Ascending aorta (tissue), 2 donors: ENCODE measurements at regions not wholly inside any gene's neighbourhood (a gene's known extent, or its start where the extent isn't known, plus 50 kb on each side); places are given as distances from the start of the nearest gene placed in this dataset.

Source experiments
- DNase-seq, 2 donors: peaks; one replicate each; pipeline ENCODE4 v3.0.0-alpha.2; 2019; ENCODE audit warnings: low spot score in 2 of 2
- H3K27ac ChIP-seq, 2 donors: fragments of 200-600 bp; sonication (generic); one replicate each; pipeline ENCODE4 v1.5.1; 2016 to 2017; ENCODE audit warnings: mild to moderate bottlenecking in 1 of 2
- H3K27me3 ChIP-seq: fragments of 200-600 bp; sonication (generic); one replicate; pipeline ENCODE4 v1.5.1; 2017
- H3K36me3 ChIP-seq, 2 donors: fragments of 200-600 bp; sonication (generic); one replicate each; pipeline ENCODE4 v1.5.1; 2016
- H3K4me1 ChIP-seq, 2 donors: fragments of 200-600 bp; sonication (generic); one replicate each; pipeline ENCODE4 v1.5.1; 2016 to 2017; ENCODE audit warnings: mild to moderate bottlenecking in 1 of 2
- H3K4me3 ChIP-seq, 2 donors: fragments of 200-600 bp; sonication (generic); one replicate each; pipeline ENCODE4 v1.5.1; 2016 to 2017; ENCODE audit warnings: mild to moderate bottlenecking in 1 of 2
- H3K9me3 ChIP-seq, 2 donors: fragments of 200-600 bp; sonication (generic); one replicate each; pipeline ENCODE4 v1.5.1; 2016
- CTCF ChIP-seq, 3 experiments: fragments of 200-600 bp in 2 of 3; fragments of 450-650 bp in 1 of 3; sonication (generic) in 2 of 3; IDR thresholded peaks; one replicate each; pipeline ENCODE4 v1.5.1; 2016 to 2019; ENCODE audit warnings: antibody characterized with exemption in 3 of 3, mild to moderate bottlenecking in 1 of 3, moderate library complexity in 1 of 3
- intact Hi-C: fragments of 100-400 bp; cut with DNase I; formaldehyde crosslinking; loops from one replicate; pipeline ENCODE4 v1.15.1; 2023

- no peak for DNase-seq
- no peaks in the 10 kb centered on the region for H3K4me1 ChIP-seq
- no peaks in the 10 kb centered on the region for H3K27me3 ChIP-seq
- no peaks in the 10 kb centered on the region for H3K9me3 ChIP-seq
- no peak for TF ChIP-seq CTCF (IDR thresholded peaks at IDR 0.05)
- H3K4me3 ChIP-seq = no peak overlapping the region
- no peak overlapping the region for H3K27ac ChIP-seq
- intact Hi-C loops = no loop called here
- no peaks in the 10 kb centered on the region for H3K36me3 ChIP-seq
Observed at GRCh38 chr12:113766131-113766878, 199.8 kb downstream of the RBM19 start.

- TF ChIP-seq CTCF (IDR thresholded peaks at IDR 0.05) = no peak
- Histone ChIP-seq H3K27me3 (no peaks in the 10 kb centered on the region), H3K4me1 (no peaks in the 10 kb centered on the region), H3K9me3 (no peaks in the 10 kb centered on the region), H3K36me3 (no peaks in the 10 kb centered on the region), H3K27ac (no peak overlapping the region), H3K4me3 (no peak overlapping the region)
- DNase-seq = no peak
- intact Hi-C loops = no loop called here
Observed at GRCh38 chr12:113764661-113765060, 201.5 kb downstream of the RBM19 start.

GRCh38 chr12:113762882-113763816 is 203.0 kb downstream of the RBM19 start:
- Histone ChIP-seq H3K9me3 (no peaks in the 10 kb centered on the region), H3K27ac (no peak overlapping the region), H3K4me3 (no peak overlapping the region), H3K36me3 (no peaks in the 10 kb centered on the region), H3K27me3 (no peaks in the 10 kb centered on the region), H3K4me1 (no peaks in the 10 kb centered on the region)
- TF ChIP-seq CTCF (IDR thresholded peaks at IDR 0.05) = no peak
- no peak for DNase-seq
- intact Hi-C loops = no loop called here

GRCh38 chr12:113762155-113762881 is 203.8 kb downstream of the RBM19 start:
- Histone ChIP-seq H3K27me3 (no peaks in the 10 kb centered on the region), H3K9me3 (no peaks in the 10 kb centered on the region), H3K36me3 (no peaks in the 10 kb centered on the region), H3K4me1 (no peaks in the 10 kb centered on the region), H3K4me3 (no peak overlapping the region), H3K27ac (no peak overlapping the region)
- intact Hi-C loops = no loop called here
- no peak for DNase-seq
- TF ChIP-seq CTCF (IDR thresholded peaks at IDR 0.05) = no peak

GRCh38 chr12:113759135-113759534 is 207.0 kb downstream of the RBM19 start:
- no peaks in the 10 kb centered on the region for H3K9me3 ChIP-seq
- DNase-seq = no peak

More at GRCh38 chr12:113759135-113759534, 207.0 kb downstream of the RBM19 start:
- Histone ChIP-seq H3K4me3 (no peak overlapping the region), H3K4me1 (no peaks in the 10 kb centered on the region), H3K36me3 (no peaks in the 10 kb centered on the region), H3K27me3 (no peaks in the 10 kb centered on the region), H3K27ac (no peak overlapping the region)
- no peak for TF ChIP-seq CTCF (IDR thresholded peaks at IDR 0.05)
- intact Hi-C loops = no loop called here
